ENCODE measurements at regions not wholly inside any gene's neighbourhood (a gene's known extent, or its start where the extent isn't known, plus 50 kb on each side); places are given as distances from the start of the nearest gene placed in this dataset.

DNA sequence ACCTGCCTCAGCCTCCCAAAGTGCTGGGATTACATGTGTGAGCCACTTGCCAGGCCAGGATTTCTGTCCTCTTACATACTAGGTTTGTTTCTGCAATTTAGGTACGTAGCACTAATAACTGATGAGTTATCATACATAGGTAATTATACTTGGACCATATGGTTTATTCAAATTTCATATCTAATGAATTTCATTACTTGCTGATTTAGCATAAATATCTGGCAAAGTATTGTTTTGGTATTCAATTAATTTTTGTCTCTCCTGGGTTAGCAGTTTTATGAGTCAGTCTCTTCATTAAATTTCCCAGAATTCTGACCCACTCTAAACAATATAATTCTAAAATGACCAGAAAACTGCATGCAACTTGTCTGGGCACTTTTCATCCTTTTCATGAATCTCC, 2146.5 kb downstream of the TP53TG3F start:
- TF ChIP-seq CTCF (IDR thresholded peaks at IDR 0.05), result no peak

DNA sequence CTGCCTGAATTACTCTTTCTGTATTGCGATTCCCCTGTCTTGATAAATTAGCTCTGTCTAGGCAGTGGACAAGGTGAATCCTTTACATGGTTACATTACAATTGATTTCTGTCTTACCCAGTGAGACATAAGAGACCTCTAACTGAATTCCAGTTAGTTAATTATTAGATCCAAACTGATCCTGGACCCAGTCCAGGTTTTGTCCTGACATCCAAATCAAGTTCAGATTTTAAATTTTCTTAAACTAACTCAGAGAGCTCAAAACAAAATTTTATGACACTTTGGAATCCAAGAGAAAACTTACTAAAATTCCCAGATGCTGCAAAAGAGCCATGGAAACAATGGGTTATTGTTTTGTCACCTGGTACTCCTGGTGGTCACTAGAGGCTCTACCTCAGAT, 2166.6 kb downstream of the TP53TG3F start:
- TF ChIP-seq CTCF (IDR thresholded peaks at IDR 0.05), result no peak

DNA sequence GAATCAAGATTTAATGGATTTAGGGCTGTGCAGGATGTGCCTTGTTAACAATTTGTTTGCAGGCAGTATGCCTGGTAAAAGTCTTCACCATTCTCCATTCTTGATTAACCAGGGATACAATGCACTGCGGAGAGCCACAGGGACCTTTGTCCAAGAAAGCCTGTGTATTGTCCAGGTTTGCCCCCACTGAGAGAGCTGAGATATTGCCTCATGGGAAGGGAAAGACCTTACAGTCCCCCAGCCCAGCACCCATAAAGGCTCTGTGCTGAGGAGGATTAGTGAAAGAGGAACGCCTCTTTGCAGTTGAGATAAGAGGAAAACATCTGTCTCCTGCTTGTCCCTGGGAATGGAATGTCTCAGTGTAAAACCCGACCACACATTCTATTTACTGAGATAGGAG, 2169.6 kb downstream of the TP53TG3F start:
- TF ChIP-seq CTCF (IDR thresholded peaks at IDR 0.05), result no peak

DNA sequence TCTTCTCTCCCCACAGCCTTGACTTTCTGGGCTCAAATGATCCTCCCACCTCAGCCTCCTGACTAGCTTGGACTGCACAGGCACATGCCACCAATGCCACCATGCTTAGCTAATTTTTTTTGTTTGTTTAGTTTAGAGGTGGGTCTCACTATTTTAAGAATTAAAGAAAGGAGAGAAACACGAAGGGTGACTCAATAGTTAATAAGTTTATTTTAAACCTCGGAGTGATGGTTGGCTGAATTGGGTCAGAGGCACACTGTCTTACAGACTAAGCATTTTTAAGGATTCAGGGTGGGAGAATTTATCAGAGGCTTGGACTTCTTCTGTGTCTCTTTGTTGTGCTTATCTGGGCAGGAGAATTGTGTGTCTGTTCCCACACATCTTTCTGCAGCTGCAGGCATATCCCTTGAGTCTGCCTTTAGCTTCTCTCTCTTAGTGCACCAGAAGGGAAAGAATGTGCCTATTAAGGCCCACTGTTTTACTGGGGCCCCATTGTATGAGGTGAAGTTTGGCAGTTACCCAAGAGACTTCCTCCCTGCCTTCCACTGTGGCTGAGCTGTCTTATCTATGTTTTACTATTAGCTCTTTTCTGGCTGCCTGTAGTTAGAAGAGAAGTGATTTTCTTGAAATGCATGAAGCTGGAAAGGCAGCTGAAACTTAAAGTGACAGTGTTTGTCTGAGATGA, 2172.0 kb downstream of the TP53TG3F start:
- TF ChIP-seq CTCF (IDR thresholded peaks at IDR 0.05), result no peak

DNA sequence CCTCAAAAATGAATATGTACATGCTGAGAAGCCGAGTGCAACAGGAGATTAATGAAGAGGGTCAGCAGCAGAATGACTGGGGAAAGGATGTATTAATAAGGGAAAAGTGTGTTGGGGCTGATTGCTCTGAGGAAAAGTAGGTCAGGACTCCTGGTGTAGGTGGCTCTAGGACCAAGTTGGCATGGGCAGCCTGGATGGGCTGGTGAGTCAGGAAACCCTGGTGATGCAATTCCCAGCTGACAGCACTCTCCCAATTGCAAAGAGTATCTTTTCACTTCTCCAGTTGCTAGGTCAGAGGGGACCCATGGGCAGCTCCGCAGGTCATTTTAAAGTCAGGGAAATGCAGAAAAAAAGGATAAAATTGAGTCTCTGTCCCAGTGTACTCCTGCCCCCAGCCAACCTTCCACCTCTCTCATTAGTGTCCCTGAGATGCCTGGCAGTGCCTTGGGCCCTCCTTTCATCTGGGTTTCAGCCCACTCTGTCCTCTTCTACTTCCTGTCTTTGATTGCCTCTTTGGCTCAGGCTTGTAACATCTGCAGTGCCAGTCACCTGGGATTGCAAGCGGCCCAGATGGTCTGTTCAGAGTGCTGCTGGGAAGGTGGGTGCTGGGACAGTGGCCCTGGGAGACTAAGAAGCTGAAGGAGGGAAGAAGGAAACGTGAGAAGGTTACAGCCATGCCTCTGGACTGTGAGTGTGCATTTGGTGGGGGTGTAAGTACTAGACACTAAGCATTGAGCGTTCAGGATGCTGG, 2177.2 kb downstream of the TP53TG3F start:
- no peak for TF ChIP-seq CTCF (IDR thresholded peaks at IDR 0.05)

GRCh38 chr16:35637683-35638082, 2178.3 kb downstream of the TP53TG3F start:
- no peak for TF ChIP-seq CTCF (IDR thresholded peaks at IDR 0.05)

- TF ChIP-seq CTCF (IDR thresholded peaks at IDR 0.05), result no peak
Measured at GRCh38 chr16:35639233-35640205, 2180.1 kb downstream of the TP53TG3F start.
